Endothelial cell of umbilical vein (primary cell): ENCODE measurements at regions not wholly inside any gene's neighbourhood (a gene's known extent, or its start where the extent isn't known, plus 50 kb on each side); places are given as distances from the start of the nearest gene placed in this dataset.

Experiments used
- BruUV-seq: library from RNA; stranded (reverse); fragments of 400-500 nt; replicated peaks from 2 replicates; lab custom pipeline; 2021; lab: Mats Ljungman, UMichigan
- CTCF ChIA-PET: fragments of 300-600, 350-600 bp; sonication (Branson Sonifier 250); formaldehyde crosslinking; loops from one replicate; lab custom pipeline; 2021; ENCODE audit warnings: antibody characterized with exemption, inconsistent platforms; lab: Charles Lee
- POLR2A ChIA-PET: fragments of 300-600, 350-600 bp; sonication (Branson Sonifier 250); formaldehyde crosslinking; loops from one replicate; lab custom pipeline; 2021; ENCODE audit warnings: antibody characterized with exemption, inconsistent platforms; lab: Charles Lee
- DNase-seq: peaks from one replicate; pipeline ENCODE4 v3.0.0-alpha.2; 2011; ENCODE audit warnings: low read depth, low spot score
- FAIRE-seq: peaks from 2 replicates; lab custom pipeline; 2011; peaks lifted over from hg19 to GRCh38; lab: Jason Lieb, UNC
- H2AFZ ChIP-seq: 2 replicates; pipeline ENCODE4 v1.6.0; 2012; ENCODE audit warnings: low read depth, low read length, control low read depth, inconsistent platforms
- H3K27ac ChIP-seq: 2 replicates; pipeline ENCODE4 v1.5.1; 2011; ENCODE audit warnings: low read depth, mild to moderate bottlenecking, control low read depth, low read length, moderate library complexity; ENCODE audit not compliant: insufficient read depth
- H3K27me3 ChIP-seq, 2 experiments: 2 replicates each; pipeline versions ENCODE4 v1.6.0 to v1.6.1; 2011; ENCODE audit warnings: low read length in 2 of 2, mixed read lengths in 1 of 2; ENCODE audit not compliant: control insufficient read depth in 2 of 2, insufficient read depth in 2 of 2
- H3K36me3 ChIP-seq, 2 experiments: 2 replicates in 1 of 2; 3 replicates in 1 of 2; pipeline ENCODE4 v1.5.1; 2011; ENCODE audit warnings: low read length in 2 of 2, mild to moderate bottlenecking in 1 of 2, moderate library complexity in 1 of 2; ENCODE audit not compliant: control insufficient read depth in 2 of 2, insufficient read depth in 2 of 2; ENCODE audit errors: extremely low read depth in 1 of 2
- H3K4me1 ChIP-seq: 3 replicates; pipeline ENCODE4 v1.5.1; 2011; ENCODE audit warnings: mild to moderate bottlenecking, low read length; ENCODE audit not compliant: control insufficient read depth, insufficient read depth; ENCODE audit errors: extremely low read depth
- H3K4me2 ChIP-seq: 2 replicates; pipeline ENCODE4 v1.6.1; 2011; ENCODE audit warnings: low read length, control low read depth, mixed read lengths; ENCODE audit not compliant: insufficient read depth
- H3K4me3 ChIP-seq, 3 experiments: fragments of 200-600 bp in 1 of 3; sonication (generic), shearing (Covaris generic) in 1 of 3; replicated peaks in 1 of 3; 2 replicates each; pipeline ENCODE4 v1.5.1; 2011 to 2016; ENCODE audit warnings: control low read depth in 3 of 3, low read length in 3 of 3, mild to moderate bottlenecking in 2 of 3, inconsistent platforms in 1 of 3, low read depth in 1 of 3, moderate library complexity in 1 of 3; ENCODE audit not compliant: insufficient read depth in 1 of 3
- H3K79me2 ChIP-seq: 2 replicates; pipeline ENCODE4 v1.6.0; 2012; ENCODE audit warnings: low read length, inconsistent platforms; ENCODE audit not compliant: control insufficient read depth, insufficient read depth
- H3K9ac ChIP-seq: replicated peaks from 2 replicates; pipeline ENCODE3; 2011; ENCODE audit warnings: low read length, control low read depth; ENCODE audit not compliant: insufficient read depth; ENCODE audit errors: extremely low read depth
- H3K9me1 ChIP-seq: replicated peaks from 3 replicates; pipeline ENCODE4 v1.6.0; 2011; ENCODE audit warnings: mild to moderate bottlenecking, low read length; ENCODE audit not compliant: control insufficient read depth, insufficient read depth; ENCODE audit errors: extremely low read depth
- H3K9me3 ChIP-seq: replicated peaks from 2 replicates; pipeline ENCODE4 v1.5.1; 2012; ENCODE audit warnings: low read length, inconsistent platforms; ENCODE audit not compliant: control insufficient read depth, insufficient read depth
- H4K20me1 ChIP-seq: replicated peaks from 2 replicates; pipeline ENCODE3; 2011; ENCODE audit warnings: mild to moderate bottlenecking, low read length; ENCODE audit not compliant: control insufficient read depth, insufficient read depth; ENCODE audit errors: extremely low read depth
- CTCF ChIP-seq, 2 donors: IDR thresholded peaks; 1 replicate in 1 of 2; 2 replicates in 1 of 2; pipeline ENCODE4 v1.5.1; 2011; ENCODE audit warnings: low read length in 2 of 2, mild to moderate bottlenecking in 2 of 2, moderate library complexity in 2 of 2, control low read depth in 1 of 2, inconsistent platforms in 1 of 2, low read depth in 1 of 2; ENCODE audit not compliant: insufficient read depth in 1 of 2; ENCODE audit errors: extremely low read depth in 1 of 2
- EZH2 ChIP-seq: IDR thresholded peaks from 2 replicates; pipeline ENCODE4 v1.6.1; 2012; ENCODE audit warnings: borderline replicate concordance, low read depth, mild to moderate bottlenecking, moderate library complexity, low read length, inconsistent platforms; ENCODE audit not compliant: severe bottlenecking
- FOS ChIP-seq: IDR thresholded peaks from 2 replicates; pipeline ENCODE4 v1.6.1; 2011; ENCODE audit warnings: mild to moderate bottlenecking, low read length, moderate library complexity, borderline replicate concordance; ENCODE audit not compliant: insufficient read depth
- GATA2 ChIP-seq: IDR thresholded peaks from 2 replicates; pipeline ENCODE4 v1.7.0; 2011; ENCODE audit warnings: low read depth, mild to moderate bottlenecking, moderate library complexity, mixed read lengths, low read length; ENCODE audit not compliant: insufficient read length, insufficient read depth
- JUN ChIP-seq: IDR thresholded peaks from 2 replicates; pipeline ENCODE4 v1.6.1; 2011; ENCODE audit warnings: borderline replicate concordance, low read depth; ENCODE audit not compliant: insufficient read length, insufficient read depth
- MAX ChIP-seq: IDR thresholded peaks from 2 replicates; pipeline ENCODE4 v1.6.1; 2011; ENCODE audit not compliant: insufficient read depth, insufficient read length
- MYC ChIP-seq: IDR thresholded peaks from one replicate; pipeline ENCODE4 v1.6.1; 2011; ENCODE audit warnings: mild to moderate bottlenecking, low read depth, low read length
- POLR2A ChIP-seq: IDR thresholded peaks from 2 replicates; pipeline ENCODE4 v1.6.1; 2012; ENCODE audit warnings: low read depth, mild to moderate bottlenecking, control low read depth, low read length
- POLR2AphosphoS5 ChIP-seq: IDR thresholded peaks from 2 replicates; pipeline ENCODE4 v1.6.1; 2012; ENCODE audit warnings: low read depth, mild to moderate bottlenecking, control low read depth, low read length, moderate library complexity; ENCODE audit not compliant: insufficient read depth
- dilution Hi-C: fragments of 300-500 bp; cut with MboI; formaldehyde crosslinking; loops from one replicate; pipeline ENCODE4 v1.15.0; 2019; ENCODE audit warnings: low sequenced_read_pairs; ENCODE audit not compliant: extremely low pct_ligation_motif_present
- intact Hi-C: fragments of 100-400 bp; cut with micrococcal nuclease; formaldehyde crosslinking; loops from one replicate; pipeline ENCODE4 v1.10.0; 2022

DNA sequence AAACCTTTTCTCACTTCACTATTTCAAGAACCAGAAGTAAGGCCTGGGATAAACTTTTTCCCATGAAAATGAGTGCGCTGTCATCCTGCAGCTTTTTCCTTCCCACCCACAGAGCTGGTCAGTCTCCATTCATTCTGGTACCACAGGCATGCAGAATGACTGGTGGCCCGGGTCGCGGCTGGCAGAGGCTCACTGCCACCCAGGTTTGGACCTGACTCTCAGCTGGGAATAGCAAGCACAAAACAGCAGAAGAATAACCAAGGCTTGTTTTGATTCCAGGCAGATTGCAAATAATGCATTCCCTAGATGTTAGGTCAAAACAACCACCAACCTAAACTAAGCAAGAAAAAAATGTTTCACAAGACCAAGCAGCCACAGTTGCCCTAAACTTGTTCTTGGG is 190.5 kb upstream of the NRP1 start:
- H3K9ac ChIP-seq, result no peak overlapping the region
- no peaks in the 10 kb centered on the region for H3K79me2 ChIP-seq
- H3K27me3 ChIP-seq, result peaks cover 14 to 17% of the 10 kb centered on the region in 2 experiments
- H3K27ac ChIP-seq, result no peak overlapping the region
- BruUV-seq, result no TSS peak
- no peaks in the 10 kb centered on the region for H4K20me1 ChIP-seq
- FAIRE-seq (no peak), DNase-seq (no peak)
- CTCF ChIA-PET, result no interaction called here
- POLR2A ChIA-PET, result no interaction called here
- TF ChIP-seq JUN (no peak), FOS (no peak), MAX (no peak), GATA2 (no peak), POLR2AphosphoS5 (no peak), MYC (no peak), EZH2 (no peak), POLR2A (no peak), CTCF (IDR thresholded peaks at IDR 0.05; ENCODE audit: extremely low read depth in 1 of 2, insufficient read depth in 1 of 2, low read depth in 1 of 2, low read length in 2 of 2) (no peak)
- no peaks in the 10 kb centered on the region for H3K9me3 ChIP-seq
- H3K9me1 ChIP-seq, result no peaks in the 10 kb centered on the region
- intact Hi-C loops (no loop called here), dilution Hi-C loops (no loop called here)
- H3K4me2 ChIP-seq, result no peak overlapping the region
- H3K4me1 ChIP-seq, result no peaks in the 10 kb centered on the region
- H3K4me3 ChIP-seq, result no peak overlapping the region
- H2AFZ ChIP-seq, result no peak overlapping the region
- no peaks in the 10 kb centered on the region for H3K36me3 ChIP-seq
